Liver (tissue), 3 donors: ENCODE measurements at regions not wholly inside any gene's neighbourhood (a gene's known extent, or its start where the extent isn't known, plus 50 kb on each side); places are given as distances from the start of the nearest gene placed in this dataset.

Experiments used
- EGR1 ChIP-seq, 2 donors: IDR thresholded peaks; 2 replicates each; pipeline ENCODE4 v1.6.1; 2016 to 2018; ENCODE audit warnings: antibody characterized with exemption in 2 of 2, low read depth in 2 of 2
- FOXA1 ChIP-seq: IDR thresholded peaks from 2 replicates; pipeline ENCODE4 v1.6.1; 2016; ENCODE audit warnings: antibody characterized with exemption
- GABPA ChIP-seq, 2 donors: IDR thresholded peaks in 1 of 2; conservative IDR thresholded peaks in 1 of 2; 2 replicates each; pipeline ENCODE4 v1.6.1; 2016; ENCODE audit warnings: antibody characterized with exemption in 2 of 2, mild to moderate bottlenecking in 1 of 2, moderate library complexity in 1 of 2
- JUND ChIP-seq, 2 donors: IDR thresholded peaks; 2 replicates each; pipeline ENCODE4 v1.6.1; 2016; ENCODE audit warnings: antibody characterized with exemption in 2 of 2
- NR2F2 ChIP-seq: IDR thresholded peaks from 2 replicates; pipeline ENCODE4 v1.6.1; 2016; ENCODE audit warnings: antibody characterized with exemption
- RAD21 ChIP-seq, 2 donors: IDR thresholded peaks; 2 replicates each; pipeline ENCODE4 v1.6.1; 2016; ENCODE audit warnings: antibody characterized with exemption in 2 of 2, mild to moderate bottlenecking in 2 of 2
- RXRA ChIP-seq, 2 donors: IDR thresholded peaks; 2 replicates each; pipeline ENCODE4 v1.6.1; 2017 to 2018; ENCODE audit warnings: antibody characterized with exemption in 2 of 2, mild to moderate bottlenecking in 1 of 2
- SP1 ChIP-seq: IDR thresholded peaks from 2 replicates; pipeline ENCODE4 v1.6.1; 2018; ENCODE audit warnings: antibody characterized with exemption, mild to moderate bottlenecking
- TAF1 ChIP-seq: conservative IDR thresholded peaks from 2 replicates; pipeline ENCODE4 v1.6.1; 2016; ENCODE audit warnings: antibody characterized with exemption, mild to moderate bottlenecking
- YY1 ChIP-seq: IDR thresholded peaks from 2 replicates; pipeline ENCODE4 v1.6.1; 2016; ENCODE audit warnings: antibody characterized with exemption, mild to moderate bottlenecking
- TF ChIP-seq, protein P1 (sequence below): IDR thresholded peaks from 2 replicates; pipeline ENCODE4 v1.6.1; 2016; ENCODE audit warnings: antibody characterized with exemption
- TF ChIP-seq, protein P2 (sequence below): fragments of 150-350 bp; IDR thresholded peaks from 2 replicates; pipeline ENCODE4 v1.5.1; 2017; ENCODE audit warnings: improper control_type of control experiment, low read depth, low read length; ENCODE audit not compliant: missing input control
- TF ChIP-seq, protein P3 (sequence below): IDR thresholded peaks from 2 replicates; pipeline ENCODE4 v1.6.1; 2016; ENCODE audit warnings: antibody characterized with exemption
- TF ChIP-seq, protein P4 (sequence below): IDR thresholded peaks from 2 replicates; pipeline ENCODE4 v1.6.1; 2016; ENCODE audit warnings: antibody characterized with exemption, mild to moderate bottlenecking
- donor health status: healthy.
- donor health status: healthy.

DNA sequence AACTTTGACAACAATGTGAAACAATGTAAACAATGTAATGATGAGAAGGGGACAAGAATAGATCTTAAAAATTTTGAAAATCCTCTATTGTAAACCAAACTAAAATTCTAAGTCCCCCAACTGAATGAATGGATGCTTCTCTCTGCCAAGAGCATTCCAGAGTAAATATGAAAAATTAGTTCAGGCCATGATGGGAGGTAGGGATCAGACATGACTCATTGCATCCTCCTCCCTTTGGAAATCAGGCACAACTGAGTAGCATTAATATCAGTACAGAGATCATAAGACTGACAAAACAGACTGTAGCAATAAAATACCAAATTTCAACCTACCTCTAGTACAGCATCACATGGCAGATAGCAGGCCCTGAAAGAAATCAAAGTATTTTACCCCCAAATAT, 559.9 kb downstream of the C12orf50 start:
- TF ChIP-seq, protein P1, sequence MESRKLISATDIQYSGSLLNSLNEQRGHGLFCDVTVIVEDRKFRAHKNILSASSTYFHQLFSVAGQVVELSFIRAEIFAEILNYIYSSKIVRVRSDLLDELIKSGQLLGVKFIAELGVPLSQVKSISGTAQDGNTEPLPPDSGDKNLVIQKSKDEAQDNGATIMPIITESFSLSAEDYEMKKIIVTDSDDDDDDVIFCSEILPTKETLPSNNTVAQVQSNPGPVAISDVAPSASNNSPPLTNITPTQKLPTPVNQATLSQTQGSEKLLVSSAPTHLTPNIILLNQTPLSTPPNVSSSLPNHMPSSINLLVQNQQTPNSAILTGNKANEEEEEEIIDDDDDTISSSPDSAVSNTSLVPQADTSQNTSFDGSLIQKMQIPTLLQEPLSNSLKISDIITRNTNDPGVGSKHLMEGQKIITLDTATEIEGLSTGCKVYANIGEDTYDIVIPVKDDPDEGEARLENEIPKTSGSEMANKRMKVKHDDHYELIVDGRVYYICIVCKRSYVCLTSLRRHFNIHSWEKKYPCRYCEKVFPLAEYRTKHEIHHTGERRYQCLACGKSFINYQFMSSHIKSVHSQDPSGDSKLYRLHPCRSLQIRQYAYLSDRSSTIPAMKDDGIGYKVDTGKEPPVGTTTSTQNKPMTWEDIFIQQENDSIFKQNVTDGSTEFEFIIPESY = no peak
- TF ChIP-seq, protein P2, sequence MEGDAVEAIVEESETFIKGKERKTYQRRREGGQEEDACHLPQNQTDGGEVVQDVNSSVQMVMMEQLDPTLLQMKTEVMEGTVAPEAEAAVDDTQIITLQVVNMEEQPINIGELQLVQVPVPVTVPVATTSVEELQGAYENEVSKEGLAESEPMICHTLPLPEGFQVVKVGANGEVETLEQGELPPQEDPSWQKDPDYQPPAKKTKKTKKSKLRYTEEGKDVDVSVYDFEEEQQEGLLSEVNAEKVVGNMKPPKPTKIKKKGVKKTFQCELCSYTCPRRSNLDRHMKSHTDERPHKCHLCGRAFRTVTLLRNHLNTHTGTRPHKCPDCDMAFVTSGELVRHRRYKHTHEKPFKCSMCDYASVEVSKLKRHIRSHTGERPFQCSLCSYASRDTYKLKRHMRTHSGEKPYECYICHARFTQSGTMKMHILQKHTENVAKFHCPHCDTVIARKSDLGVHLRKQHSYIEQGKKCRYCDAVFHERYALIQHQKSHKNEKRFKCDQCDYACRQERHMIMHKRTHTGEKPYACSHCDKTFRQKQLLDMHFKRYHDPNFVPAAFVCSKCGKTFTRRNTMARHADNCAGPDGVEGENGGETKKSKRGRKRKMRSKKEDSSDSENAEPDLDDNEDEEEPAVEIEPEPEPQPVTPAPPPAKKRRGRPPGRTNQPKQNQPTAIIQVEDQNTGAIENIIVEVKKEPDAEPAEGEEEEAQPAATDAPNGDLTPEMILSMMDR = no peak
- TF ChIP-seq JUND (IDR thresholded peaks at IDR 0.05) = no peak
- no peak for TF ChIP-seq GABPA (IDR thresholded peaks at IDR 0.05 in 1 of 2, conservative IDR thresholded peaks at IDR 0.05 in 1 of 2)
- no peak for TF ChIP-seq TAF1
- no peak for TF ChIP-seq NR2F2
- no peak for TF ChIP-seq RXRA (IDR thresholded peaks at IDR 0.05)
- TF ChIP-seq, protein P3, sequence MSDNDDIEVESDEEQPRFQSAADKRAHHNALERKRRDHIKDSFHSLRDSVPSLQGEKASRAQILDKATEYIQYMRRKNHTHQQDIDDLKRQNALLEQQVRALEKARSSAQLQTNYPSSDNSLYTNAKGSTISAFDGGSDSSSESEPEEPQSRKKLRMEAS = no peak
- no peak for TF ChIP-seq FOXA1
- TF ChIP-seq RAD21 (IDR thresholded peaks at IDR 0.05) = no peak
- TF ChIP-seq EGR1 (IDR thresholded peaks at IDR 0.05; ENCODE audit: low read depth in 2 of 2) = no peak
- TF ChIP-seq, protein P4, sequence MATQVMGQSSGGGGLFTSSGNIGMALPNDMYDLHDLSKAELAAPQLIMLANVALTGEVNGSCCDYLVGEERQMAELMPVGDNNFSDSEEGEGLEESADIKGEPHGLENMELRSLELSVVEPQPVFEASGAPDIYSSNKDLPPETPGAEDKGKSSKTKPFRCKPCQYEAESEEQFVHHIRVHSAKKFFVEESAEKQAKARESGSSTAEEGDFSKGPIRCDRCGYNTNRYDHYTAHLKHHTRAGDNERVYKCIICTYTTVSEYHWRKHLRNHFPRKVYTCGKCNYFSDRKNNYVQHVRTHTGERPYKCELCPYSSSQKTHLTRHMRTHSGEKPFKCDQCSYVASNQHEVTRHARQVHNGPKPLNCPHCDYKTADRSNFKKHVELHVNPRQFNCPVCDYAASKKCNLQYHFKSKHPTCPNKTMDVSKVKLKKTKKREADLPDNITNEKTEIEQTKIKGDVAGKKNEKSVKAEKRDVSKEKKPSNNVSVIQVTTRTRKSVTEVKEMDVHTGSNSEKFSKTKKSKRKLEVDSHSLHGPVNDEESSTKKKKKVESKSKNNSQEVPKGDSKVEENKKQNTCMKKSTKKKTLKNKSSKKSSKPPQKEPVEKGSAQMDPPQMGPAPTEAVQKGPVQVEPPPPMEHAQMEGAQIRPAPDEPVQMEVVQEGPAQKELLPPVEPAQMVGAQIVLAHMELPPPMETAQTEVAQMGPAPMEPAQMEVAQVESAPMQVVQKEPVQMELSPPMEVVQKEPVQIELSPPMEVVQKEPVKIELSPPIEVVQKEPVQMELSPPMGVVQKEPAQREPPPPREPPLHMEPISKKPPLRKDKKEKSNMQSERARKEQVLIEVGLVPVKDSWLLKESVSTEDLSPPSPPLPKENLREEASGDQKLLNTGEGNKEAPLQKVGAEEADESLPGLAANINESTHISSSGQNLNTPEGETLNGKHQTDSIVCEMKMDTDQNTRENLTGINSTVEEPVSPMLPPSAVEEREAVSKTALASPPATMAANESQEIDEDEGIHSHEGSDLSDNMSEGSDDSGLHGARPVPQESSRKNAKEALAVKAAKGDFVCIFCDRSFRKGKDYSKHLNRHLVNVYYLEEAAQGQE = no peak
- no peak for TF ChIP-seq SP1
- no peak for TF ChIP-seq YY1
